HG02623 (cell line): ENCODE measurements at regions not wholly inside any gene's neighbourhood (a gene's known extent, or its start where the extent isn't known, plus 50 kb on each side); places are given as distances from the start of the nearest gene placed in this dataset.

Experiments
- ATAC-seq: cut with Tn5 transposase; IDR thresholded peaks from one replicate; pipeline ENCODE4 v1.9.1; 2021; ENCODE audit warnings: moderate library complexity; ENCODE audit not compliant: unreplicated experiment

DNA sequence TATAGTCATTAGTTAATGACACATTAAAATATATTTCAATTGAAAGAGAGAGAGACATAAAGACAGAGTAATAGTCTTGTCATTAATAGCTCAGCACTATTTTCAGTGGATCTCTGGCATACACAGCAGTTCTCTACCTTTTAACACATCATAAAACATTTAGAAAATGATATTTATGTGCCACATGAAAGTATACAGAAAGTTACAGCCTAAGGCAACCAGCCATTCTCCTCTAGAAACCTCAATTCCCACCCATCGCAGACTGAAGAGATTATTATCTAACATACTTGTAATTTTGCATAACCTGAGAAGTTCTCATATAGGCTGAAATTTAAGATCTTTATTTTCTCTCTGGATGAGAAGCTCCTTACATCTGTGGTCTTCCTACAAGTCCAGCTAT is 58.7 kb upstream of the FAM83B start:
- ATAC-seq = no peak
